Subcutaneous abdominal adipose tissue (tissue), 5 donors: ENCODE measurements at regions not wholly inside any gene's neighbourhood (a gene's known extent, or its start where the extent isn't known, plus 50 kb on each side); places are given as distances from the start of the nearest gene placed in this dataset.
A peak's percentile ranks its signal among the peaks of the same experiment; 100 is the strongest.
"Not testable (repeated sequence)": the region's sequence is repeated elsewhere in the genome, so short reads cannot be mapped to it uniquely, and the experiment has no call there.

Source experiments
- H3K27ac ChIP-seq: one replicate; pipeline ENCODE4 v1.7.0; 2013; ENCODE audit warnings: low read depth, mild to moderate bottlenecking, inconsistent platforms, low read length, moderate library complexity
- H3K27me3 ChIP-seq, 5 donors: one replicate each; pipeline ENCODE4 v1.7.0; 2013; ENCODE audit warnings: low read length in 5 of 5, inconsistent platforms in 1 of 5; ENCODE audit not compliant: control insufficient read depth in 5 of 5, insufficient read depth in 4 of 5
- H3K36me3 ChIP-seq, 5 donors: one replicate each; pipeline ENCODE4 v1.7.0; 2013; ENCODE audit warnings: low read length in 5 of 5; ENCODE audit not compliant: control insufficient read depth in 5 of 5, insufficient read depth in 5 of 5
- H3K4me1 ChIP-seq, 5 donors: one replicate each; pipeline ENCODE4 v1.7.0; 2013; ENCODE audit warnings: low read length in 5 of 5, mild to moderate bottlenecking in 3 of 5, moderate library complexity in 1 of 5; ENCODE audit not compliant: control insufficient read depth in 5 of 5, insufficient read depth in 5 of 5
- H3K4me3 ChIP-seq, 5 donors: one replicate each; pipeline ENCODE4 v1.7.0; 2013; ENCODE audit warnings: low read length in 5 of 5, low read depth in 1 of 5
- H3K9ac ChIP-seq, 5 donors: one replicate each; pipeline ENCODE4 v1.7.0; 2013; ENCODE audit warnings: low read length in 5 of 5, mild to moderate bottlenecking in 4 of 5, moderate library complexity in 3 of 5
- H3K9me3 ChIP-seq, 5 donors: one replicate each; pipeline ENCODE4 v1.7.0; 2013; ENCODE audit warnings: low read length in 5 of 5; ENCODE audit not compliant: control insufficient read depth in 5 of 5
- donor health status: healthy.
- donor health status: healthy.
- donor health status: healthy.
- donor health status: healthy.
- donor health status: healthy.

GRCh38 chr4:158036998-158037397 is 135.8 kb downstream of the GASK1B start:
- peaks cover 0 to 5% (median 4%) of the 10 kb centered on the region in 5 donors for H3K9me3 ChIP-seq
- H3K27me3 ChIP-seq = no peaks in the 10 kb centered on the region
- H3K4me1 ChIP-seq = peaks cover 0 to 11% (median 0%) of the 10 kb centered on the region in 5 donors
- H3K4me3 ChIP-seq = no peak overlapping the region
- H3K27ac ChIP-seq = no peak overlapping the region
- H3K36me3 ChIP-seq = no peaks in the 10 kb centered on the region
- no peak overlapping the region for H3K9ac ChIP-seq

GRCh38 chr4:158035662-158036195 is 137.1 kb downstream of the GASK1B start:
- Histone ChIP-seq H3K27ac (no peak overlapping the region), H3K9ac (no peak overlapping the region), H3K27me3 (no peaks in the 10 kb centered on the region), H3K36me3 (no peaks in the 10 kb centered on the region), H3K4me3 (no peak overlapping the region), H3K9me3 (peaks cover 0 to 5% (median 4%) of the 10 kb centered on the region in 5 donors), H3K4me1 (peaks cover 0 to 11% (median 0%) of the 10 kb centered on the region in 5 donors)

GRCh38 chr4:158033416-158034120 is 139.3 kb downstream of the GASK1B start:
- Histone ChIP-seq H3K4me1 (peaks cover 0 to 11% (median 0%) of the 10 kb centered on the region in 5 donors), H3K27ac (no peak overlapping the region), H3K9ac (no peak overlapping the region), H3K27me3 (no peaks in the 10 kb centered on the region), H3K4me3 (no peak overlapping the region), H3K36me3 (no peaks in the 10 kb centered on the region), H3K9me3 (peaks cover 0 to 4% (median 4%) of the 10 kb centered on the region in 5 donors)

GRCh38 chr4:158032733-158033415 is 140.0 kb downstream of the GASK1B start:
- Histone ChIP-seq H3K4me1 (peaks cover 0 to 11% (median 0%) of the 10 kb centered on the region in 5 donors), H3K36me3 (no peaks in the 10 kb centered on the region), H3K4me3 (no peak overlapping the region), H3K9me3 (peaks cover 0 to 6% (median 4%) of the 10 kb centered on the region in 5 donors), H3K27me3 (no peaks in the 10 kb centered on the region), H3K27ac (no peak overlapping the region), H3K9ac (no peak overlapping the region)

- not testable (repeated sequence) for H3K27me3 ChIP-seq, H3K9me3 ChIP-seq, H3K9ac ChIP-seq, H3K27ac ChIP-seq, H3K4me1 ChIP-seq, H3K36me3 ChIP-seq, H3K4me3 ChIP-seq
These were observed 144.4 kb downstream of the GASK1B start for GRCh38 chr4:158028381-158028780.

GRCh38 chr4:158025131-158025530 is 147.7 kb downstream of the GASK1B start:
- Histone ChIP-seq H3K9me3 (peaks cover 0 to 8% (median 6%) of the 10 kb centered on the region in 5 donors), H3K27me3 (no peaks in the 10 kb centered on the region), H3K27ac (no peak overlapping the region), H3K4me3 (no peak overlapping the region), H3K36me3 (no peaks in the 10 kb centered on the region), H3K9ac (no peak overlapping the region), H3K4me1 (peaks cover 0 to 10% (median 6%) of the 10 kb centered on the region in 5 donors)

GRCh38 chr4:158020734-158021346 is 152.0 kb downstream of the GASK1B start:
- H3K4me1 ChIP-seq = peaks cover 0 to 23% (median 6%) of the 10 kb centered on the region in 5 donors
- H3K36me3 ChIP-seq = no peaks in the 10 kb centered on the region
- H3K9ac ChIP-seq = no peak overlapping the region
- H3K27ac ChIP-seq = no peak overlapping the region
- no peak overlapping the region for H3K4me3 ChIP-seq
- H3K27me3 ChIP-seq = no peaks in the 10 kb centered on the region
- H3K9me3 ChIP-seq = no peaks in the 10 kb centered on the region

- Histone ChIP-seq H3K4me3 (no peak overlapping the region), H3K27me3 (no peaks in the 10 kb centered on the region), H3K36me3 (no peaks in the 10 kb centered on the region), H3K9ac (no peak overlapping the region), H3K27ac (peak overlapping the region; percentile 27), H3K9me3 (no peaks in the 10 kb centered on the region), H3K4me1 (peaks cover 0 to 23% (median 6%) of the 10 kb centered on the region in 5 donors)
These were observed 152.6 kb downstream of the GASK1B start for GRCh38 chr4:158020176-158020575.

- peaks cover 0 to 23% (median 6%) of the 10 kb centered on the region in 5 donors for H3K4me1 ChIP-seq
- no peak overlapping the region for H3K4me3 ChIP-seq
- H3K36me3 ChIP-seq = no peaks in the 10 kb centered on the region
- H3K27me3 ChIP-seq = no peaks in the 10 kb centered on the region
- no peak overlapping the region for H3K27ac ChIP-seq
- H3K9me3 ChIP-seq = no peaks in the 10 kb centered on the region
- H3K9ac ChIP-seq = no peak overlapping the region
These were observed 154.0 kb downstream of the GASK1B start for GRCh38 chr4:158018831-158019230.
